ENCODE measurements at regions not wholly inside any gene's neighbourhood (a gene's known extent, or its start where the extent isn't known, plus 50 kb on each side); places are given as distances from the start of the nearest gene placed in this dataset.
"Not testable (repeated sequence)": the region's sequence is repeated elsewhere in the genome, so short reads cannot be mapped to it uniquely, and the experiment has no call there.

DNA sequence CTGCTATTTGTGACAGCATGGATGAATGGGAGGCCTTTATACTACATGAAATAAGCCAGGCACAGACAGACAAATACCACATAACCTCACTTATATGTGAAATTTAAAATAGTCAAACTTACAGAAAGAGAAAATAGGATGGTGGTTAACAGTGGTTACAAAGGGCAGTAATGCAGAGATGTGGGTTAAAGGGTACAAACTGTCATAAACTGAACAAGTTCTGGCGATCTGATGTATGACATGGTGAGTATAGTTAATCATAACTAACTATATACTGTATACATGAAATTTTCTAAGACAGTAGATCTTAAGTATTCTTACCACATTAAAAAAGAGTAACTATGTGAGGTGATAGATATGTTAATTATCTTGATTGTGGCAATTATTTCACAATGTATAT lies 558.1 kb upstream of the ZNF804A start:
- Histone ChIP-seq H3K4me1 (replicated peaks) (no peaks in the 10 kb centered on the region), H3K4me3 (no peak overlapping the region), H3K9me3 (replicated peaks) (no peaks in the 10 kb centered on the region), H3K27ac (no peak overlapping the region), H3K27me3 (replicated peaks) (no peaks in the 10 kb centered on the region), H3K36me3 (no peaks in the 10 kb centered on the region)
- no peak for DNase-seq (ENCODE audit: low read depth in 1 of 2, low spot score in 2 of 2)

GRCh38 chr2:184041077-184041476 lies 557.3 kb upstream of the ZNF804A start:
- Histone ChIP-seq H3K4me3 (no peak overlapping the region), H3K36me3 (no peaks in the 10 kb centered on the region), H3K27me3 (replicated peaks) (no peaks in the 10 kb centered on the region), H3K27ac (no peak overlapping the region), H3K4me1 (replicated peaks) (no peaks in the 10 kb centered on the region), H3K9me3 (replicated peaks) (no peaks in the 10 kb centered on the region)
- DNase-seq (ENCODE audit: low read depth in 1 of 2, low spot score in 2 of 2): no peak

GRCh38 chr2:184041777-184042176 lies 556.6 kb upstream of the ZNF804A start:
- H3K4me3 ChIP-seq: no peak overlapping the region
- no peaks in the 10 kb centered on the region for H3K36me3 ChIP-seq
- no peak overlapping the region for H3K27ac ChIP-seq
- no peaks in the 10 kb centered on the region for H3K9me3 ChIP-seq (replicated peaks)
- no peaks in the 10 kb centered on the region for H3K27me3 ChIP-seq (replicated peaks)
- H3K4me1 ChIP-seq (replicated peaks): no peaks in the 10 kb centered on the region
- no peak for DNase-seq (ENCODE audit: low read depth in 1 of 2, low spot score in 2 of 2)

GRCh38 chr2:184047536-184047935 lies 550.8 kb upstream of the ZNF804A start:
- no peaks in the 10 kb centered on the region for H3K36me3 ChIP-seq
- H3K27me3 ChIP-seq (replicated peaks): no peaks in the 10 kb centered on the region
- H3K4me1 ChIP-seq (replicated peaks): no peaks in the 10 kb centered on the region
- H3K9me3 ChIP-seq (replicated peaks): no peaks in the 10 kb centered on the region
- no peak overlapping the region for H3K27ac ChIP-seq
- no peak overlapping the region for H3K4me3 ChIP-seq
- no peak for DNase-seq (ENCODE audit: low read depth in 1 of 2, low spot score in 2 of 2)

DNA sequence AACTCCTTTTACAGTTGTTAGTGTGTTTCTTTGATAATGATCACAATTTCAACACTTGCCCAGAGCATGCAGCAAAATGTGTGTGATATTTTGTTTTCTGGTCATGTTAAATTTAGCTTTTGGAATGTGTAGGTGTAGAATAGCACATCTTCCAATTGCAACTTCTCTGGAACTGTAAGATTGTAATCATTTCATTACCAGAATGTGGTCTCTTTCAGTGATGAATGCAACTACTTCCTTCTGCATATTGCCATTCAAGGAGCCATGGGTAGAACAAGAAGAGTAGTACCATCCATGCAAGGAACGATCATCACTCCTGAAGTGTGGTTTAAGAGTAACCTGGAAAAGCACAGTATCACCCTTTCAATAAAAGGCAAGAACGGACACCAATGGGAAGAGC lies 548.8 kb upstream of the ZNF804A start:
- Histone ChIP-seq H3K36me3 (no peaks in the 10 kb centered on the region), H3K9me3 (replicated peaks) (no peaks in the 10 kb centered on the region), H3K4me1 (replicated peaks) (no peaks in the 10 kb centered on the region), H3K27ac (no peak overlapping the region), H3K4me3 (no peak overlapping the region), H3K27me3 (replicated peaks) (no peaks in the 10 kb centered on the region)
- no peak for DNase-seq (ENCODE audit: low read depth in 1 of 2, low spot score in 2 of 2)

DNA sequence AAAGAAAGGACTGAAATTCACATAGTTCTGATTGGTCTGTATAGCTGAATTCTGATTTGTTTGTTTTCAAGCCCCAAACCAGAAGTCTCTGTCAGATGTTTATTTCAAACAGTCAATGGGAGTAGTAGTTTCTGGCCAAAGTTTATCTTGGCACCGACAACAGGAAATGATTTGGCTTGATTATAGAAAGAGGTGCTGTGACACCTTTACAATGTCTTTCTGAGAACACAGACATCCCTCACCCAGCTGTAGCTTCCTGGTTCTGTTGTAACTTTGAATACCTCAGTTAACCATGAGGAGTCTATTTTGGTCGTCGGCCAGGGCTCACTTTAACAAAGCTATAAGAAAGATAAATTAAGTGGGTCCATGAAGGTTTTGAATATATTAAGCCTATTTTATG lies 545.0 kb upstream of the ZNF804A start:
- no peak for DNase-seq (ENCODE audit: low read depth in 1 of 2, low spot score in 2 of 2)
- Histone ChIP-seq H3K36me3 (no peaks in the 10 kb centered on the region), H3K4me3 (no peak overlapping the region), H3K4me1 (replicated peaks) (no peaks in the 10 kb centered on the region), H3K27ac (no peak overlapping the region), H3K27me3 (replicated peaks) (no peaks in the 10 kb centered on the region), H3K9me3 (replicated peaks) (no peaks in the 10 kb centered on the region)

GRCh38 chr2:184054419-184054818 lies 543.9 kb upstream of the ZNF804A start:
- H3K9me3 ChIP-seq (replicated peaks); H3K4me3 ChIP-seq; H3K27ac ChIP-seq; H3K36me3 ChIP-seq; H3K27me3 ChIP-seq (replicated peaks); H3K4me1 ChIP-seq (replicated peaks); DNase-seq (ENCODE audit: low read depth in 1 of 2, low spot score in 2 of 2): not testable (repeated sequence)

GRCh38 chr2:184057910-184058309 lies 540.4 kb upstream of the ZNF804A start:
- no peaks in the 10 kb centered on the region for H3K4me1 ChIP-seq (replicated peaks)
- no peak overlapping the region for H3K27ac ChIP-seq
- no peaks in the 10 kb centered on the region for H3K9me3 ChIP-seq (replicated peaks)
- H3K4me3 ChIP-seq: no peak overlapping the region
- H3K27me3 ChIP-seq (replicated peaks): no peaks in the 10 kb centered on the region
- DNase-seq (ENCODE audit: low read depth in 1 of 2, low spot score in 2 of 2): no peak
- no peaks in the 10 kb centered on the region for H3K36me3 ChIP-seq

- H3K9me3 ChIP-seq (replicated peaks); H3K4me3 ChIP-seq; H3K27ac ChIP-seq; DNase-seq (ENCODE audit: low read depth in 1 of 2, low spot score in 2 of 2); H3K27me3 ChIP-seq (replicated peaks); H3K4me1 ChIP-seq (replicated peaks); H3K36me3 ChIP-seq: not testable (repeated sequence)
Measured at GRCh38 chr2:184060268-184060667, 538.1 kb upstream of the ZNF804A start.

DNA sequence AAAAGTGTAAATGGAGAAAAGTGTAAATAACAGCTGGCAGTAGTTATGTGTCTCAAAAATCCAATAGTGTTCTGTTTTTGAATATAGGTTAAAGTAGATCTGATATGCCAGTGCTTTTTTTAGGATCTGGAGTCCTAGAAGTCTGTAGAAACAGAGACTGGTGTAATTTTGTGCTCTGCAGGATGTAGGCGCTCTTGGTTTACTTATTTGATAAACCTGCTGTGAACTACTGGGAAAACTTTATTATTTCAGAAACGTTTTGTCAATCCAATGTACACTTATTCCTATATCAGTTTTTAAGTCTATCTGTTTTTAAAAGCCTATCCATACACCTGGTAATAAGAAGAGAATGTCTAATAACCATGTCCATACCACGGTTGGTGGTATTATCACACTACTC lies 530.8 kb upstream of the ZNF804A start:
- no peaks in the 10 kb centered on the region for H3K27me3 ChIP-seq (replicated peaks)
- H3K27ac ChIP-seq: no peak overlapping the region
- no peaks in the 10 kb centered on the region for H3K9me3 ChIP-seq (replicated peaks)
- no peaks in the 10 kb centered on the region for H3K36me3 ChIP-seq
- no peaks in the 10 kb centered on the region for H3K4me1 ChIP-seq (replicated peaks)
- DNase-seq (ENCODE audit: low read depth in 1 of 2, low spot score in 2 of 2): no peak
- H3K4me3 ChIP-seq: no peak overlapping the region

DNA sequence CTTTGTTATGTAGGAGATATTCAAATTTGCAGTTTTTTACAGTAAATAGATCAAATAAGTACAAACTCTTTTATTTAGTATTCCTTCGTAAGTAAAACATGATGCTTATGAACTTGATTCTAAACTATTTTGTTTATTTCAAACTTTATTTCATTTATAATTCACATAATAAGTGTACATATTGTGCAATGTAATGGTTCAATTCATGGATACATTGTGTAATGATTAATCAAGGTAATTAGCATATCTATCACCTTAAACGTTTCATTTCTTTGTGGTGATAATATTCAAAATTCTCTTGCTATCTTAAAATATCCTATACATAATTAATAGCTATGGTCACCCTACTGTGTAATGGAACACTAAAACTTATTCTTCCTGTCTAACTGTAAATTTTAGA lies 525.9 kb upstream of the ZNF804A start:
- Histone ChIP-seq H3K27ac (no peak overlapping the region), H3K4me3 (no peak overlapping the region), H3K4me1 (replicated peaks) (no peaks in the 10 kb centered on the region), H3K36me3 (no peaks in the 10 kb centered on the region), H3K27me3 (replicated peaks) (no peaks in the 10 kb centered on the region), H3K9me3 (replicated peaks) (no peaks in the 10 kb centered on the region)
- DNase-seq (ENCODE audit: low read depth in 1 of 2, low spot score in 2 of 2): no peak

GRCh38 chr2:184078496-184078895 lies 519.8 kb upstream of the ZNF804A start:
- no peaks in the 10 kb centered on the region for H3K9me3 ChIP-seq (replicated peaks)
- DNase-seq (ENCODE audit: low read depth in 1 of 2, low spot score in 2 of 2): no peak
- no peak overlapping the region for H3K4me3 ChIP-seq
- H3K27ac ChIP-seq: no peak overlapping the region
- no peaks in the 10 kb centered on the region for H3K36me3 ChIP-seq
- no peaks in the 10 kb centered on the region for H3K4me1 ChIP-seq (replicated peaks)
- H3K27me3 ChIP-seq (replicated peaks): no peaks in the 10 kb centered on the region

GRCh38 chr2:184091456-184091855 lies 506.9 kb upstream of the ZNF804A start:
- Histone ChIP-seq H3K36me3 (no peaks in the 10 kb centered on the region), H3K9me3 (replicated peaks) (no peaks in the 10 kb centered on the region), H3K27me3 (replicated peaks) (no peaks in the 10 kb centered on the region), H3K4me3 (no peak overlapping the region), H3K4me1 (replicated peaks) (no peaks in the 10 kb centered on the region), H3K27ac (no peak overlapping the region)
- no peak for DNase-seq (ENCODE audit: low read depth in 1 of 2, low spot score in 2 of 2)

GRCh38 chr2:184113696-184114403 lies 484.5 kb upstream of the ZNF804A start:
- no peak overlapping the region for H3K27ac ChIP-seq
- H3K36me3 ChIP-seq: no peaks in the 10 kb centered on the region
- no peaks in the 10 kb centered on the region for H3K4me1 ChIP-seq (replicated peaks)
- no peaks in the 10 kb centered on the region for H3K27me3 ChIP-seq (replicated peaks)
- DNase-seq (ENCODE audit: low read depth in 1 of 2, low spot score in 2 of 2): no peak
- H3K4me3 ChIP-seq: no peak overlapping the region
- H3K9me3 ChIP-seq (replicated peaks): no peaks in the 10 kb centered on the region

- Histone ChIP-seq H3K27me3 (replicated peaks) (no peaks in the 10 kb centered on the region), H3K4me1 (replicated peaks) (no peaks in the 10 kb centered on the region), H3K9me3 (replicated peaks) (no peaks in the 10 kb centered on the region), H3K4me3 (no peak overlapping the region), H3K27ac (no peak overlapping the region), H3K36me3 (no peaks in the 10 kb centered on the region)
- no peak for DNase-seq (ENCODE audit: low read depth in 1 of 2, low spot score in 2 of 2)
Measured at GRCh38 chr2:184114439-184114838, 483.9 kb upstream of the ZNF804A start.
